C4-2B (cell line): ENCODE measurements at regions not wholly inside any gene's neighbourhood (a gene's known extent, or its start where the extent isn't known, plus 50 kb on each side); places are given as distances from the start of the nearest gene placed in this dataset.

Experiments used
- H3K27ac ChIP-seq: fragments of 450-650 bp; 2 replicates; pipeline ENCODE4 v1.5.1; 2017
- CTCF ChIP-seq: fragments of 450-650 bp; conservative IDR thresholded peaks from 2 replicates; pipeline ENCODE4 v1.5.1; 2017; ENCODE audit warnings: mild to moderate bottlenecking
- ZFX ChIP-seq: fragments of 450-650 bp; IDR thresholded peaks from 2 replicates; pipeline ENCODE4 v1.6.1; 2017

- no peak overlapping the region for H3K27ac ChIP-seq
Observed at GRCh38 chr1:94734963-94735901, 84.9 kb upstream of the SLC44A3 start.

GRCh38 chr1:94731891-94732290 lies 88.3 kb upstream of the SLC44A3 start:
- no peak overlapping the region for H3K27ac ChIP-seq
- no peak for TF ChIP-seq CTCF
- TF ChIP-seq ZFX = no peak

More at GRCh38 chr1:94734963-94735901, 84.9 kb upstream of the SLC44A3 start:
- TF ChIP-seq ZFX = no peak
- TF ChIP-seq CTCF = no peak

GRCh38 chr1:94730450-94730849 lies 89.7 kb upstream of the SLC44A3 start:
- H3K27ac ChIP-seq = no peak overlapping the region
- TF ChIP-seq CTCF (no peak), ZFX (no peak)

- TF ChIP-seq ZFX (no peak), CTCF (no peak)
- no peak overlapping the region for H3K27ac ChIP-seq
Observed at GRCh38 chr1:94729267-94729666, 90.9 kb upstream of the SLC44A3 start.

GRCh38 chr1:94727846-94728715 lies 92.1 kb upstream of the SLC44A3 start:
- TF ChIP-seq ZFX = no peak
- no peak for TF ChIP-seq CTCF
- H3K27ac ChIP-seq = no peak overlapping the region

GRCh38 chr1:94726981-94727685 lies 93.0 kb upstream of the SLC44A3 start:
- H3K27ac ChIP-seq = no peak overlapping the region
- TF ChIP-seq ZFX = no peak
- no peak for TF ChIP-seq CTCF
